A673 (cell line): ENCODE measurements at regions not wholly inside any gene's neighbourhood (a gene's known extent, or its start where the extent isn't known, plus 50 kb on each side); places are given as distances from the start of the nearest gene placed in this dataset.

Source experiments
- BruUV-seq: library from RNA; stranded (reverse); fragments of 400-500 nt; replicated peaks from 2 replicates; lab custom pipeline; 2021; lab: Mats Ljungman, UMichigan
- CTCF ChIA-PET: fragments of 300-600 bp; sonication (Branson Sonifier 250); formaldehyde crosslinking; loops from one replicate; lab custom pipeline; 2022; ENCODE audit warnings: antibody characterized with exemption; lab: Charles Lee
- POLR2A ChIA-PET: fragments of 300-600 bp; sonication (Branson Sonifier 250); formaldehyde crosslinking; loops from one replicate; lab custom pipeline; 2022; ENCODE audit warnings: antibody characterized with exemption; ENCODE audit not compliant: low non-redundant PET; lab: Charles Lee
- DNase-seq: peaks from one replicate; pipeline ENCODE4 v3.0.0-alpha.2; 2015; ENCODE audit warnings: low spot score
- H3K27ac ChIP-seq: fragments of 200-600 bp; sonication (generic); 2 replicates; pipeline ENCODE4 v1.5.1; 2016; ENCODE audit warnings: mixed run types, low read depth, mild to moderate bottlenecking, mixed read lengths, antibody characterized with exemption, low read length; ENCODE audit not compliant: poor library complexity, severe bottlenecking
- H3K27me3 ChIP-seq: fragments of 200-600 bp; sonication (generic); replicated peaks from 2 replicates; pipeline ENCODE4 v1.6.1; 2017; ENCODE audit warnings: mixed run types, low read depth, mild to moderate bottlenecking, mixed read lengths, antibody characterized with exemption, low read length; ENCODE audit not compliant: insufficient read depth, poor library complexity
- H3K36me3 ChIP-seq: fragments of 200-600 bp; sonication (generic); 2 replicates; pipeline ENCODE4 v1.6.1; 2016; ENCODE audit warnings: mixed run types, mild to moderate bottlenecking, mixed read lengths, antibody characterized with exemption, low read length; ENCODE audit not compliant: insufficient read depth, poor library complexity, severe bottlenecking
- H3K4me1 ChIP-seq: fragments of 200-600 bp; sonication (generic); 2 replicates; pipeline ENCODE4 v1.6.1; 2017; ENCODE audit warnings: mixed run types, mild to moderate bottlenecking, mixed read lengths, antibody characterized with exemption, low read length; ENCODE audit not compliant: insufficient read depth, poor library complexity, severe bottlenecking
- H3K4me3 ChIP-seq: fragments of 200-600 bp; sonication (generic); 2 replicates; pipeline ENCODE4 v1.5.1; 2016; ENCODE audit warnings: low read depth, mixed run types, mild to moderate bottlenecking, mixed read lengths, low read length; ENCODE audit not compliant: poor library complexity, severe bottlenecking
- H3K9me3 ChIP-seq: fragments of 200-600 bp; sonication (generic); 2 replicates; pipeline ENCODE4 v1.6.1; 2016; ENCODE audit warnings: mixed run types, low read depth, mild to moderate bottlenecking, mixed read lengths, antibody characterized with exemption, low read length; ENCODE audit not compliant: poor library complexity, severe bottlenecking
- CTCF ChIP-seq: fragments of 300-800, 200-600 bp; sonication (generic); conservative IDR thresholded peaks from 2 replicates; pipeline ENCODE4 v1.5.1; 2017; ENCODE audit warnings: low read depth, mild to moderate bottlenecking, antibody characterized with exemption, low read length, moderate library complexity, mixed read lengths
- EZH2 ChIP-seq: fragments of 200-600 bp; sonication (generic); IDR thresholded peaks from 2 replicates; pipeline ENCODE4 v1.6.1; 2017; ENCODE audit warnings: borderline replicate concordance, low read depth, mild to moderate bottlenecking, mixed read lengths, antibody characterized with exemption, low read length; ENCODE audit not compliant: poor library complexity, severe bottlenecking
- intact Hi-C: fragments of 100-400 bp; cut with micrococcal nuclease; formaldehyde crosslinking; loops from one replicate; pipeline ENCODE4 v1.10.0; 2022; ENCODE audit not compliant: unreplicated experiment

DNA sequence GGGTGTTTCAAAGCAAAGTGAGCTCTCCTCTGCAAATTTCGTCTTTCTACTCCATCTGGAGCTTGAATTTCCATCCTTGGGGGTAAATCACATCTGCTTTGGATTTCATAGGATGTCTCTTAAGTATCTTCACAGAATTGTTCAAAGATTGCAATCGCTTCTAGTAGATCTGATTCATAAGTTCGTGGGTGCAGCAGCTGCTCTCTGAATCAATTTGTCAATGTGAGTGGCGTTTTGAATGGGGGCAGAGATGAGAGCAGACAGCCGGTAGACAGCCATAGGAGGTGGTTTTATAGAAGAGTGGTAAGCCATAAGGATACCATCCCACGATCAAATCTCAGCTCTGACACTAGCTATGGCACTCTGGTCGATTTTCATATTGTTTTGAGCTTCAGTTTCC is 146.0 kb upstream of the RPH3A start:
- intact Hi-C loops: no loop called here

GRCh38 chr12:112656141-112656540 is 135.4 kb upstream of the RPH3A start:
- ChIA-PET POLR2A (no interaction called here), CTCF (no interaction called here)
- H3K4me3 ChIP-seq: no peak overlapping the region
- intact Hi-C loops: no loop called here
- BruUV-seq: no TSS peak
- no peaks in the 10 kb centered on the region for H3K27me3 ChIP-seq
- H3K27ac ChIP-seq: no peak overlapping the region
- no peaks in the 10 kb centered on the region for H3K4me1 ChIP-seq
- no peaks in the 10 kb centered on the region for H3K9me3 ChIP-seq
- no peaks in the 10 kb centered on the region for H3K36me3 ChIP-seq
- TF ChIP-seq CTCF (no peak), EZH2 (no peak)
- no peak for DNase-seq

More for the DNA sequence above, 146.0 kb upstream of the RPH3A start:
- POLR2A ChIA-PET: interaction anchor here (0.6 kb wide), 1 partner anchor 725 kb away, joined by 3 read pairs; no protein-coding TSS in a partner anchor
- CTCF ChIA-PET: no interaction called here
- no peaks in the 10 kb centered on the region for H3K36me3 ChIP-seq
- TF ChIP-seq CTCF (no peak), EZH2 (no peak)
- no peak overlapping the region for H3K4me3 ChIP-seq
- H3K27me3 ChIP-seq: no peaks in the 10 kb centered on the region
- H3K4me1 ChIP-seq: no peaks in the 10 kb centered on the region
- H3K9me3 ChIP-seq: no peaks in the 10 kb centered on the region
- no TSS peak for BruUV-seq
- DNase-seq: no peak
- H3K27ac ChIP-seq: no peak overlapping the region

- Histone ChIP-seq H3K27ac (no peak overlapping the region), H3K4me3 (no peak overlapping the region), H3K9me3 (no peaks in the 10 kb centered on the region), H3K4me1 (no peaks in the 10 kb centered on the region), H3K27me3 (no peaks in the 10 kb centered on the region), H3K36me3 (no peaks in the 10 kb centered on the region)
- intact Hi-C loops: no loop called here
- ChIA-PET CTCF (no interaction called here), POLR2A (no interaction called here)
- no peak for TF ChIP-seq CTCF
- TF ChIP-seq EZH2: no peak
- peak; percentile 45 for DNase-seq
- no TSS peak for BruUV-seq
Measured at GRCh38 chr12:112664569-112664968, 127.0 kb upstream of the RPH3A start.
